Superior temporal gyrus (tissue), 1 donor: ENCODE measurements at regions not wholly inside any gene's neighbourhood (a gene's known extent, or its start where the extent isn't known, plus 50 kb on each side); places are given as distances from the start of the nearest gene placed in this dataset.

Source experiments
- DNase-seq: peaks from one replicate; pipeline ENCODE4 v3.0.0-alpha.2; 2016; ENCODE audit errors: extremely low spot score

- no peak for DNase-seq
Measured at GRCh38 chr3:150268426-150269391, 139.4 kb upstream of the TSC22D2 start.

DNA sequence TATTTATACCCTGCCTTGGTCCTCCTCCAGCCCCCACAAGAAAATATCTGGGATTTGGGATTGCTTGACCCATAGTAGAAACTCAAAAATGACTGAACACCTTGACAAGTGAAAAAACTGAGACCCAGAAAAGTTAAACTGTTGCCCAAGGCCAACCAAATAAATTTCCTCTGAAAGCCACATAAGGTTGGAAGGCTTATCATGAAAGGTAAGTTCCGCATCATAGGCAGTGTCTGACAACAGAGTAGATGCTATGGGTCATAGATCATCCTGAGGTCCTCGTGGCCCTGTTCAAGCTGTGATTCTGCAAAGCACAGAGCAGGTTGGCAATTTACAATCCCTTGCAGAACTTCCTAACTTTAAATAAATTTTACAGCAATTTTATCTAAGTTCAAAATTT, 140.8 kb upstream of the TSC22D2 start:
- DNase-seq: no peak

- DNase-seq: no peak
Measured at GRCh38 chr3:150265305-150265704, 142.8 kb upstream of the TSC22D2 start.

DNA sequence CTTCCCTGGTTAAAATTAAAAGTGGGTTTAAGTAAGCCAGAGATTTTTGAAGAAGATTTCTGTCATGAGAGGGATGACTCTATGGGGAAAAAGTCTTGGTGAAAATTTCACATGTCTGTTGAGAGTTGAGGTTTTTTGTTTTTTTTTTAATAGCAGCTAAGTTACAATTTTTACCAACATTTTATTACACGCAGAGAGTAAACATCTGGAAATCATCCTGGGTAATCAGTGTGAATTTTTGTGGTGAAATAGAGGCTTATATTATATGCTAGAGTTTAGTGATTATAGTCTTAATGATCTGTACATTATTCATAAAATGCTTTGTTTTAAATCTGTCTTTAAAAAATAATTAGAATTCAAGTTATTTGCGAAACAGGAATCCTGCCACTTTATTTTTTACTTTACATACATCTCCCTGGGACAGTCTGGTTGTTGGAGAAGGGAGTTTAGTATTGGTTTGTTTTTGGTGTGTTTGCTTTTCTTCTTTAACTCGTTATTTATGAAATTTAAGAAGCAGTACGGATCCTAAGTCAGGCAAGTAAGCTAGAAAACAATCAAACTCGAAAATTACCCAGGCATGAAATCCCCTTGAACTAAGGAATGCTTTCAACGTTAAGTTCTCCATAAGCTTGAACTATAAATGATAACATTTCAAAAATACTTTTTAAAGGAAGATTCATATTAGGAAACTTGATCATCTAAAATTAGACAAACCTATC, 143.4 kb upstream of the TSC22D2 start:
- no peak for DNase-seq

DNA sequence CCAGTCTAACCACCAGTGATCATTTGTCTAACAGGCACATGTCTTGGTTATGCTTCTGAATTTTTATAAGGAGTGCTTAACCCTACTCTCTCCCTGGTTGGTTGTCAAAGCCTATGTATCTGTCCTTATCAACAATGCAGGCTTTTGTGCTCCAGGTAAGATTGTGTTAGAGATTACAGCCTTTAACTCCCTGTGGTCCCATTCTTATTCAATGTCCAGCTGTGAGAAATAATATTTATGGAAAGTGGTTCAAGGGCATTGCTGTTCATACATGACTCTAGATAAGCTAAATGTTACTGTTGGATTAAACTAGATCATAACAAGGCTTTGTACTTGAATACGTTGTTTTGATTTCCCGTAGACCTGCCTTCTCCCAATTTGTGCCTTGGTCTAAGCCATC, 146.1 kb upstream of the TSC22D2 start:
- no peak for DNase-seq

- DNase-seq: no peak
Measured at GRCh38 chr3:150261418-150261817, 146.7 kb upstream of the TSC22D2 start.

GRCh38 chr3:150260398-150260710, 147.7 kb upstream of the TSC22D2 start:
- no peak for DNase-seq

- DNase-seq: no peak
Measured at GRCh38 chr3:150259526-150260397, 148.3 kb upstream of the TSC22D2 start.

DNA sequence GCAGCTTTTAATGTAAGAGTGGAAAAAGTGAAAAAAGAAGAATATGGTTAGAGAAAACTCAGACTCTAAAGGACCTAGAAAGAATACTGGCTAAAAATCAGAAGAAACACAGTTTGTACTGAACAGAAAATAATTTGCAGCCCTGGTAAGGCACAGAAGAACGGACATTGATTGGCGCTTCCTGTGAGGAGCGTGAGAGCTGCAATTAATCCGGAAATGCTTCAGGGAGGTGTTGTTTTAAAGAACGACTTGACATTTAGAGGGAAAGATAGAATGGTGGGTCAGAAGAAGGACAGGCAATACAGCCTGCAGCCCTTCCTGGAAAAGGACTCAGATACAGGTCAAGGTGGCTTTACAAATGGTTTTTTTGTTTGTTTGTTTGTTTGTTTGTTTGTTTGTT, 151.3 kb upstream of the TSC22D2 start:
- no peak for DNase-seq

GRCh38 chr3:150256318-150256717, 151.8 kb upstream of the TSC22D2 start:
- no peak for DNase-seq

GRCh38 chr3:150255826-150256225, 152.3 kb upstream of the TSC22D2 start:
- DNase-seq: no peak

DNA sequence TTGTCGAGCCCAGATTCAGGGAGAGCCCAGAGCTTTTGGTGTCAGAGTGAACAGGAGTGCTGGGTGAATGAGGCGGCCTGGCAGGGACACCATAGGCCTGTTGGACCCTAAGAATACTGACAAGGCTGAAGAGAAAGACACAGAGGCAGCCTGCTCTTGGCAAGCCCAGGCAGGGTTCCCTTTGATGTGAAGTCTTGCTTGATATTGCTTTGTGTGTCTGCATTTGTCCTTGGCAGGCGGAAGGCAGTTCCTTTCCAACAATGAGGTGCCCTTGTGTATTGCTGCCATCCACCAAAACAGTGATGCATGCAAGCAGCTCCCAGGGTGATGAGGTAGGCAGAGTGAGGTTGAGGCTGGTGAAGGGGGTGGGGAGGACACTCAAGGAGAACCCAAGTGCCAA, 152.7 kb upstream of the TSC22D2 start:
- DNase-seq: peak; percentile 52

GRCh38 chr3:150254309-150254708, 153.8 kb upstream of the TSC22D2 start:
- DNase-seq: no peak

DNA sequence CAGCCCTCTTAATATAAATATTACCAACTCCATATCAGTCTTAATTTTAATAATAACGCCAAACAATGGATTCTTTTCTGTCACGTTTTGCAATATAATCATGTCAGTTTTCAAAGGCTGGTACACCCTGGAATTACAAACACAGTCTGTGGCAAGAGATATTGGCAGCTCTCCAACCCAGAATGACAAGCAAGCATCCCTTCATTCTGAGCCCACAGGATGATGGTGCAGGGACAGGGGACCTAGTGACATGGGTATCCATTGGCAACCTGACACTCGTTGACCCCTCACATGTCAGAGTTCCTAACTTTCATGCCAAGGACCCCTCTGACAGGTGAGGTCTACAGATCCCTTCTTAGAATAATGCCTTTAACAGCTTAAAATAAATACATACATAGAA, 154.5 kb upstream of the TSC22D2 start:
- no peak for DNase-seq

DNA sequence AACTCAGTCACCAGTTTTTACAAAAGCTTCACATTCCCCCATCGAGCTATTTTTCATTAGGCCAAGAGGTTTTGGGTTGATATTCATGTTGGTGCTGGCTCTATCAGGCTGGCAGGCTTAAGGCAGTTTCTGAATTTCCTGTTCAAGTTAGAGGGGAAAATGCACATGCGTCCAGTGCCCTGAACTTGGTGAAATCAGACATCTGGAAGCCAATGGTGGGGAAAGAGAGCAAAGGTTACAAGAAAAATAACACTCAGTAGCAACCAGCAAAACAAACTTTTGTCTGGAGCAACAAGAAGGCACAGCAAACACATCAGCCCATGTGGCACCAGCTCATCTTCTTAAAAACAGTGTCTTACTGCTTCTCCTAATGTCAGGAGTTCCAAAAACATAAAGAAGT, 155.6 kb upstream of the TSC22D2 start:
- no peak for DNase-seq

- no peak for DNase-seq
Measured at GRCh38 chr3:150251187-150252062, 156.7 kb upstream of the TSC22D2 start.

- no peak for DNase-seq
Measured at GRCh38 chr3:150249779-150250470, 158.2 kb upstream of the TSC22D2 start.

DNA sequence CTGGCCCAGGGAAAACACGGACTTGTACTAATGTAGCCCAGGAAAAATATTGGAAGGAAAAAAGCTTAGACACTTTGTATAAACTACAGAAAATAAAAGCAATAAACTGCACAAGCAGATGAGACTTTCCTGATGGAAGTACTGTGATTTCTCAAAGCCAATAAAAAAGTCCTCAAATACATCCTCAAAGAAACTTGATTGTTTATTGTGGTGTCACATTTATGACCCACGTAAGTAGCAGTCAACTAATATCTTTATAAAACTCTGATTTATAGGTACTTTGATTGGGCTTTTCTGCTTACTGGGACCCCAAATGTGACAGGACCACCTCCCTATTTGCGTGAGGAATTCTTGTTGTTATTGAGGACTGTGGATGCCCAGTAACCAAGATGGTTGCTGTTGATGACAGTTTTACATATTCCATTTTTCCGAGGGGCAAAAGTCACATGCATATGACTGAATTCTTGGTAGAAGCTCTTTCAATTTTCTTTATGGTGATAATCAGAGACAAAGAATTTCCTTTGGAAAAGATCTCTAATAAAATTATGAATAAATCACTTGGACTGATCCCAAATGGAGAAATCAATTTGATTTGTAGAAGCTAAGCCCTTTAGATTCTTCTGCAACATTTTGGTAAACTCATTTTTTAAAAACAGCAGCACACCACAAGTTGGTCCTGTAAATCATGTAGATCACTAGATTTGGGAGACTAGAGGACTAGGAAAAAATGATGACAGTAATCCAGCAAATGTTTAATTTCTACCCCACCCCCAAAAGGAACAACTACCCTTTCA, 159.0 kb upstream of the TSC22D2 start:
- no peak for DNase-seq

DNA sequence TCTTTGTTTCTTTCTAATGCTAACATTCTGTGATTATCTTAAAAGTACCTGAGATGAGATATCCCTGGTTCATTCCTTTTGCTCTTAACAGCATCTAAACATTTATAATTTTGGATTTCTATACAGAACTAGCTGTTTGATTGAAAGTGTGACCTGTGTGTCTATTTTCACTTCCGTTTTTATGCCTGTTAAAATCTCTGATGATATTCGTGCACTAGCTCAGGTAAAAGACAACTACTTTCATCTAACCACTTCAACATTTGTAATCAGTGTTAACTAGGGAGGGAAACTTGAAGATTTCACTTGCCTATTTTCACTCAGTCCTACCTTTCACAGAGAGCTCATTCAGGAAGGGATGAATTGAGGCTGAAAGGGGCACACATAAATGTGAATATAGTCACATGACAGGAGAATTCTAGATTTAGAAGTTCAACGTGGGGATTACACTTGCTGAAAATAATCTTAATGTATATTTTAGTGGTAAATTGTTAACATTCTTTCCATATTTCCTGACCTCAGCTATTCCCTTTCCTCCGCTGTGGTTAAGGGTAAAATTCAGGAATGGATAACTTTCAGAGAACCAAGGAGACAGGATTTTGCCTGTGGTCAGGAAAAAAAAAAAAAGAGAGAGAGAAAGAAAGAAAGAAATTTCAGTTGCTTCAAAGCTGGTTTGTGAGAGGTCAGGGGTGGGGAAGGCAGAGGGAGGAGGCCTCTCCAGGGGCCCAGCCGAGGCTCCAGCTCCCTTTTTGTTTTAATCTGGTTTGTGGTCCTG, 159.8 kb upstream of the TSC22D2 start:
- no peak for DNase-seq
